PC-9 (cell line): ENCODE measurements at regions not wholly inside any gene's neighbourhood (a gene's known extent, or its start where the extent isn't known, plus 50 kb on each side); places are given as distances from the start of the nearest gene placed in this dataset.

Experiments
- CTCF ChIP-seq: fragments of 200-600 bp; sonication (generic); conservative IDR thresholded peaks from 2 replicates; pipeline ENCODE4 v1.6.1; 2017; ENCODE audit warnings: mixed run types, antibody characterized with exemption, mild to moderate bottlenecking, moderate library complexity
- EZH2 ChIP-seq: fragments of 200-600 bp; sonication (generic); IDR thresholded peaks from 2 replicates; pipeline ENCODE4 v1.8.0; 2017; ENCODE audit warnings: antibody characterized with exemption, low read depth

GRCh38 chr7:131108212-131108940 lies 219.3 kb upstream of the MKLN1 start:
- TF ChIP-seq EZH2 (no peak), CTCF (no peak)
